Stomach (tissue), 8 donors: ENCODE measurements at regions not wholly inside any gene's neighbourhood (a gene's known extent, or its start where the extent isn't known, plus 50 kb on each side); places are given as distances from the start of the nearest gene placed in this dataset.

Source experiments
- DNase-seq, 2 donors: peaks; one replicate each; pipeline versions ENCODE4 v3.0.0 to v3.0.0-alpha.2; 2013 to 2019
- H3K27ac ChIP-seq, 5 donors: fragments of 200-600 bp in 4 of 5; sonication (generic) in 4 of 5; one replicate each; pipeline ENCODE4 v1.5.1; 2013 to 2019; ENCODE audit warnings: mild to moderate bottlenecking in 1 of 5, moderate library complexity in 1 of 5
- H3K27me3 ChIP-seq, 3 donors: fragments of 200-600 bp; sonication (generic); one replicate each; pipeline ENCODE4 v1.5.1; 2017 to 2019; ENCODE audit warnings: mixed run types in 1 of 3
- H3K36me3 ChIP-seq, 4 donors: fragments of 200-600 bp; sonication (generic); 1 replicate in 3 of 4; 2 replicates in 1 of 4; pipeline ENCODE4 v1.5.1; 2016 to 2019
- H3K4me1 ChIP-seq, 4 donors: fragments of 200-600 bp; sonication (generic); one replicate each; pipeline ENCODE4 v1.5.1; 2016 to 2019
- H3K4me3 ChIP-seq, 4 donors: fragments of 200-600 bp; sonication (generic) in 3 of 4; one replicate each; pipeline ENCODE4 v1.5.1; 2016 to 2019; ENCODE audit warnings: mild to moderate bottlenecking in 1 of 4
- H3K9me3 ChIP-seq, 4 donors: fragments of 200-600 bp; sonication (generic); one replicate each; pipeline ENCODE4 v1.5.1; 2016 to 2019
- CTCF ChIP-seq, 7 experiments: fragments of 450-650 bp in 4 of 7; fragments of 200-600 bp in 3 of 7; sonication (generic) in 3 of 7; IDR thresholded peaks; one replicate each; pipeline ENCODE4 v1.5.1; 2016 to 2019; ENCODE audit warnings: antibody characterized with exemption in 7 of 7, control low read depth in 2 of 7, mild to moderate bottlenecking in 1 of 7
- EP300 ChIP-seq: sonication (generic); formaldehyde crosslinking; IDR thresholded peaks from one replicate; pipeline ENCODE4 v1.6.1; 2017; ENCODE audit warnings: antibody characterized with exemption
- POLR2A ChIP-seq, 4 donors: fragments of 450-650 bp; IDR thresholded peaks; one replicate each; pipeline ENCODE4 v1.6.1; 2016; ENCODE audit warnings: antibody characterized with exemption in 4 of 4, control low read depth in 2 of 4, mild to moderate bottlenecking in 1 of 4, moderate library complexity in 1 of 4
- POLR2AphosphoS5 ChIP-seq, 3 donors: sonication (generic); formaldehyde crosslinking; IDR thresholded peaks; one replicate each; pipeline ENCODE4 v1.6.1; 2016; ENCODE audit warnings: antibody characterized with exemption in 3 of 3
- WGBS, 5 donors: extraction: QIAGEN DNeasy Blood & Tissue Kit in 3 of 5; methylation state at CpG; one replicate each; pipeline versions ENCODE4 v1.1.5 to v1.1.7; 2013 to 2018; 5-methylcytosine and 5-hydroxymethylcytosine counted together
- intact Hi-C: fragments of 100-400 bp; cut with DNase I; formaldehyde crosslinking; loops from one replicate; pipeline ENCODE4 v1.15.1; 2023; ENCODE audit warnings: low total_unique reads
- donor health status: healthy with polysubstance abuse.
- donor health status: Bipolar disorder and iron deficiency.
- donor health status: healthy.

- DNase-seq = no peak
- Histone ChIP-seq H3K4me1 (no peaks in the 10 kb centered on the region), H3K4me3 (no peak overlapping the region), H3K36me3 (no peaks in the 10 kb centered on the region), H3K27ac (no peak overlapping the region), H3K27me3 (no peaks in the 10 kb centered on the region), H3K9me3 (no peaks in the 10 kb centered on the region)
- TF ChIP-seq CTCF (IDR thresholded peaks at IDR 0.05) = no peak
- 60 to 76% (median 70%) methylated on average over 1 of the region's 1 CpG for WGBS, 5 donors
- intact Hi-C loops = no loop called here
Measured at GRCh38 chr5:86983208-86983607, 284.5 kb upstream of the RASA1 start.

- no peak for TF ChIP-seq POLR2A (IDR thresholded peaks at IDR 0.05)
- TF ChIP-seq CTCF (IDR thresholded peaks at IDR 0.05) = no peak
- TF ChIP-seq EP300 = no peak
- no peak for TF ChIP-seq POLR2AphosphoS5 (IDR thresholded peaks at IDR 0.05)
- no peak overlapping the region for H3K4me3 ChIP-seq
- intact Hi-C loops = no loop called here
- 82 to 91% (median 86%) methylated on average over 3 of the region's 3 CpGs for WGBS, 5 donors
- H3K27ac ChIP-seq = no peak overlapping the region
- no peaks in the 10 kb centered on the region for H3K9me3 ChIP-seq
- no peak for DNase-seq
- H3K4me1 ChIP-seq = no peaks in the 10 kb centered on the region
- H3K36me3 ChIP-seq = no peaks in the 10 kb centered on the region
- no peaks in the 10 kb centered on the region for H3K27me3 ChIP-seq
Measured at GRCh38 chr5:86986837-86987236, 280.8 kb upstream of the RASA1 start.

- no peaks in the 10 kb centered on the region for H3K4me1 ChIP-seq
- no peak overlapping the region for H3K4me3 ChIP-seq
- H3K27me3 ChIP-seq = no peaks in the 10 kb centered on the region
- WGBS, 5 donors = 50 to 74% (median 63%) methylated on average over 1 of the region's 1 CpG
- no peak overlapping the region for H3K27ac ChIP-seq
- TF ChIP-seq EP300 = no peak
- TF ChIP-seq POLR2AphosphoS5 (IDR thresholded peaks at IDR 0.05) = no peak
- TF ChIP-seq CTCF (IDR thresholded peaks at IDR 0.05) = no peak
- TF ChIP-seq POLR2A (IDR thresholded peaks at IDR 0.05) = no peak
- no peaks in the 10 kb centered on the region for H3K36me3 ChIP-seq
- H3K9me3 ChIP-seq = peaks cover 0 to 5% (median 0%) of the 10 kb centered on the region in 4 donors
- DNase-seq = no peak
- intact Hi-C loops = no loop called here
Measured at GRCh38 chr5:86997516-86997915, 270.2 kb upstream of the RASA1 start.

GRCh38 chr5:86999951-87000350, 267.7 kb upstream of the RASA1 start:
- intact Hi-C loops = no loop called here
- DNase-seq = no peak

More at GRCh38 chr5:86999951-87000350, 267.7 kb upstream of the RASA1 start:
- WGBS, 5 donors = 80 to 94% (median 91%) methylated on average over 5 of the region's 5 CpGs
- no peaks in the 10 kb centered on the region for H3K4me1 ChIP-seq
- peaks cover 0 to 5% (median 0%) of the 10 kb centered on the region in 4 donors for H3K9me3 ChIP-seq
- H3K27ac ChIP-seq = no peak overlapping the region
- no peak for TF ChIP-seq POLR2A (IDR thresholded peaks at IDR 0.05)
- TF ChIP-seq CTCF (IDR thresholded peaks at IDR 0.05) = no peak
- no peak for TF ChIP-seq POLR2AphosphoS5 (IDR thresholded peaks at IDR 0.05)
- TF ChIP-seq EP300 = no peak
- H3K36me3 ChIP-seq = no peaks in the 10 kb centered on the region
- H3K27me3 ChIP-seq = no peaks in the 10 kb centered on the region
- no peak overlapping the region for H3K4me3 ChIP-seq
